AG04449 (cell line): ENCODE measurements at regions not wholly inside any gene's neighbourhood (a gene's known extent, or its start where the extent isn't known, plus 50 kb on each side); places are given as distances from the start of the nearest gene placed in this dataset.
"Not testable (repeated sequence)": the region's sequence is repeated elsewhere in the genome, so short reads cannot be mapped to it uniquely, and the experiment has no call there.

Experiments
- CTCF ChIA-PET: fragments of 350-600 bp; formaldehyde crosslinking; extraction: SDS; loops from one replicate; lab custom pipeline; 2021; ENCODE audit warnings: antibody characterized with exemption; lab: Yijun Ruan, JAX
- POLR2A ChIA-PET: fragments of 400-600, 350-600 bp; formaldehyde crosslinking; extraction: SDS; loops from one replicate; lab custom pipeline; 2020; ENCODE audit warnings: antibody characterized with exemption, inconsistent platforms; lab: Yijun Ruan, JAX
- DNase-seq: peaks from one replicate; pipeline ENCODE4 v3.0.0-alpha.2; 2010; ENCODE audit warnings: low read depth, low spot score
- H3K4me3 ChIP-seq: 2 replicates; pipeline ENCODE4 v1.5.1; 2011; ENCODE audit warnings: low read depth, mild to moderate bottlenecking, control low read depth, low read length
- CTCF ChIP-seq: IDR thresholded peaks from one replicate; pipeline ENCODE4 v1.5.1; 2011; ENCODE audit warnings: mild to moderate bottlenecking, moderate library complexity, low read length, control low read depth, inconsistent platforms; ENCODE audit not compliant: insufficient read depth; ENCODE audit errors: missing control alignments

GRCh38 chr11:37984991-37985390 lies 1387.0 kb upstream of the RAG2 start:
- TF ChIP-seq CTCF: no peak
- POLR2A ChIA-PET: no interaction called here
- DNase-seq: no peak
- H3K4me3 ChIP-seq: no peak overlapping the region
- CTCF ChIA-PET: no interaction called here

GRCh38 chr11:37978647-37979046 lies 1380.6 kb upstream of the RAG2 start:
- H3K4me3 ChIP-seq: no peak overlapping the region
- no peak for DNase-seq
- no peak for TF ChIP-seq CTCF
- POLR2A ChIA-PET: no interaction called here
- CTCF ChIA-PET: no interaction called here

- DNase-seq: no peak
- POLR2A ChIA-PET: no interaction called here
- TF ChIP-seq CTCF: no peak
- H3K4me3 ChIP-seq: no peak overlapping the region
- CTCF ChIA-PET: no interaction called here
These were observed 1375.9 kb upstream of the RAG2 start for GRCh38 chr11:37973941-37974340.

GRCh38 chr11:37972691-37973090 lies 1374.7 kb upstream of the RAG2 start:
- TF ChIP-seq CTCF: no peak

GRCh38 chr11:37969336-37969735 lies 1371.3 kb upstream of the RAG2 start:
- POLR2A ChIA-PET, H3K4me3 ChIP-seq, CTCF ChIA-PET, DNase-seq: not testable (repeated sequence)

More at GRCh38 chr11:37972691-37973090, 1374.7 kb upstream of the RAG2 start:
- ChIA-PET POLR2A (no interaction called here), CTCF (no interaction called here)
- DNase-seq: no peak
- H3K4me3 ChIP-seq: no peak overlapping the region

GRCh38 chr11:37968148-37968547 lies 1370.1 kb upstream of the RAG2 start:
- H3K4me3 ChIP-seq: no peak overlapping the region
- no peak for TF ChIP-seq CTCF
- no peak for DNase-seq
- POLR2A ChIA-PET: no interaction called here
- CTCF ChIA-PET: interaction anchor here (1.2 kb wide), 1 partner anchor 22 kb away, joined by 4 read pairs; no protein-coding TSS in a partner anchor

GRCh38 chr11:37967635-37968034 lies 1369.6 kb upstream of the RAG2 start:
- ChIA-PET POLR2A (no interaction called here), CTCF (interaction anchor here (1.2 kb wide), 1 partner anchor 21 kb away, joined by 4 read pairs; no protein-coding TSS in a partner anchor)
- TF ChIP-seq CTCF: no peak
- DNase-seq: no peak
- no peak overlapping the region for H3K4me3 ChIP-seq
